RWPE2 (cell line): ENCODE measurements at regions not wholly inside any gene's neighbourhood (a gene's known extent, or its start where the extent isn't known, plus 50 kb on each side); places are given as distances from the start of the nearest gene placed in this dataset.

Experiments
- ATAC-seq: fragments of 200-7000 bp; cut with Tn5 transposase; 3 replicates; pipeline ENCODE4 v1.9.1; 2021; ENCODE audit warnings: low read depth
- DNase-seq: peaks from one replicate; pipeline ENCODE4 v3.0.0-alpha.2; 2020; ENCODE audit warnings: low spot score
- H3K27ac ChIP-seq: fragments of 450-650 bp; 2 replicates; pipeline ENCODE4 v1.5.1; 2017; ENCODE audit warnings: mild to moderate bottlenecking; ENCODE audit not compliant: poor library complexity, severe bottlenecking
- H3K27me3 ChIP-seq: fragments of 250-450 bp; sonication (Bioruptor Pico); 2 replicates; pipeline ENCODE4 v1.5.1; 2021; ENCODE audit warnings: mild to moderate bottlenecking, moderate library complexity; ENCODE audit not compliant: insufficient read depth, poor library complexity, severe bottlenecking
- H3K36me3 ChIP-seq: fragments of 250-450 bp; sonication (Bioruptor Pico); 2 replicates; pipeline ENCODE4 v1.5.1; 2020; ENCODE audit warnings: low read depth, mild to moderate bottlenecking, moderate library complexity
- H3K4me1 ChIP-seq: fragments of 250-450 bp; sonication (Bioruptor Pico); 2 replicates; pipeline ENCODE4 v1.5.1; 2021; ENCODE audit warnings: mild to moderate bottlenecking, moderate library complexity; ENCODE audit not compliant: insufficient read depth, poor library complexity, severe bottlenecking
- H3K4me3 ChIP-seq: fragments of 250-450 bp; sonication (Bioruptor Pico); 2 replicates; pipeline ENCODE4 v1.5.1; 2021; ENCODE audit warnings: mild to moderate bottlenecking, moderate library complexity; ENCODE audit not compliant: severe bottlenecking
- H3K9me3 ChIP-seq: fragments of 250-450 bp; sonication (Bioruptor Pico); 2 replicates; pipeline ENCODE4 v1.5.1; 2021; ENCODE audit warnings: mild to moderate bottlenecking, moderate library complexity; ENCODE audit not compliant: severe bottlenecking
- TF ChIP-seq, protein P1 (sequence below): fragments of 450-650 bp; IDR thresholded peaks from one replicate; pipeline ENCODE4 v1.5.1; 2017; ENCODE audit warnings: mild to moderate bottlenecking, moderate library complexity; ENCODE audit not compliant: poor library complexity, severe bottlenecking

DNA sequence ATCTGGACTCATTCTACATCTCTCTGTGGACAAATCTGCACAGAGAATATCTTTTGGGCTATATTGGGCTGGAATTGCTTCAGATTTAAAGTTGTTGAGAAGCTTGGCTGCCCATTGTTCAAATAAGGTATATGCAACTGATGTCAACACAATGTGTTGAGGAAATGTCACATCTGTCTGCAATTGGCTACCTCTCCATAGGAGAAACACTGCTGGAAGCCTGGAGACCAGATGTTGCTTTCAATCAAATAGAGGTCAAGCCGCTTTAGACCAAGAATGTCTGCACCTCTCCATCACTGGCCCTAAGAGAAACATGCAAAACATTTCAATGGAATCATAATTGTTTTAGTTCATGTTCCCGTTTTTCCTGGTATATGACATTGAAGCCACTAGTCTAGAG, 720.2 kb downstream of the SLC4A3 start:
- TF ChIP-seq, protein P1, sequence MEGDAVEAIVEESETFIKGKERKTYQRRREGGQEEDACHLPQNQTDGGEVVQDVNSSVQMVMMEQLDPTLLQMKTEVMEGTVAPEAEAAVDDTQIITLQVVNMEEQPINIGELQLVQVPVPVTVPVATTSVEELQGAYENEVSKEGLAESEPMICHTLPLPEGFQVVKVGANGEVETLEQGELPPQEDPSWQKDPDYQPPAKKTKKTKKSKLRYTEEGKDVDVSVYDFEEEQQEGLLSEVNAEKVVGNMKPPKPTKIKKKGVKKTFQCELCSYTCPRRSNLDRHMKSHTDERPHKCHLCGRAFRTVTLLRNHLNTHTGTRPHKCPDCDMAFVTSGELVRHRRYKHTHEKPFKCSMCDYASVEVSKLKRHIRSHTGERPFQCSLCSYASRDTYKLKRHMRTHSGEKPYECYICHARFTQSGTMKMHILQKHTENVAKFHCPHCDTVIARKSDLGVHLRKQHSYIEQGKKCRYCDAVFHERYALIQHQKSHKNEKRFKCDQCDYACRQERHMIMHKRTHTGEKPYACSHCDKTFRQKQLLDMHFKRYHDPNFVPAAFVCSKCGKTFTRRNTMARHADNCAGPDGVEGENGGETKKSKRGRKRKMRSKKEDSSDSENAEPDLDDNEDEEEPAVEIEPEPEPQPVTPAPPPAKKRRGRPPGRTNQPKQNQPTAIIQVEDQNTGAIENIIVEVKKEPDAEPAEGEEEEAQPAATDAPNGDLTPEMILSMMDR: no peak
- no peaks in the 10 kb centered on the region for H3K36me3 ChIP-seq
- DNase-seq (no peak), ATAC-seq (no peak)
- H3K9me3 ChIP-seq: no peaks in the 10 kb centered on the region
- H3K27ac ChIP-seq: no peak overlapping the region
- no peak overlapping the region for H3K4me3 ChIP-seq
- H3K4me1 ChIP-seq: no peaks in the 10 kb centered on the region
- H3K27me3 ChIP-seq: no peaks in the 10 kb centered on the region

DNA sequence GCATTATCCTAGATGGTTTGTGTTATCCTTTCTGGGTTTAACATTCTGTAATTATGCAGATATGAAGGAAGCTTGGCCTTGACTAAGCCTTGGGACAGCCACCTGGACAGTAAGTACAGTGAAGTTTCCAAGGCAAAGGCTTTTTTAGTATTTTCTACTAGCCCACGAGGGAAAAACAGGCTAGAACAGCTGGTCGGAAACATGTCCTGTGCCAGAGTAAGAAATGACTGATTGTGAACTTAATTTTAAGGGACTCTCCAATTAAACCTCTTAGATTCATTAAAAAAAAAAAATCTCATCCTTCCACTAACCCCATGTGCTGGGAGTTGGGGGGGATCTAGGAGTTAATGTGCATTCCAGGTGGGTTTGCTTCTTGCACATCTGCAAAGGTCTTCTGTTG, 720.8 kb downstream of the SLC4A3 start:
- TF ChIP-seq, protein P1: no peak
- ATAC-seq (no peak), DNase-seq (no peak)
- Histone ChIP-seq H3K4me1 (no peaks in the 10 kb centered on the region), H3K36me3 (no peaks in the 10 kb centered on the region), H3K27ac (no peak overlapping the region), H3K27me3 (no peaks in the 10 kb centered on the region), H3K9me3 (no peaks in the 10 kb centered on the region), H3K4me3 (no peak overlapping the region)

DNA sequence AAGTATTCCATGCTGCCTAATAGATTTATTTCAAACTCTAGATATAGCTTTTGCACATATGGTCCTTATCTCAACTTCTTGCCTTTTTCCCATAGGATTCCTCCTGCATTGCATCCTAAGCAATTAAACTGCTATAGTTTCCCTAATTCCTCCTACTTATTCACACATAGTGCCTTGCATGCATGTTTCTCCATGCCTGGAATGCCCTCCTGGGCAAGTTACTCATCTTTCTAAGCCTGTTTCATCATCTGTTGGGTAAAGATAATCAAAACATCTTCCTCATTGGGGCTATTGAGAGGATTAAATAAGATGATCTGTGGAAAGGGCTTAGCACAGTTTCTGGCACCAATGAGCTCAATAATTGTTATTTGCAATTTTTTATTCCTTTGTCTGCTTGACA, 726.5 kb downstream of the SLC4A3 start:
- no peaks in the 10 kb centered on the region for H3K36me3 ChIP-seq
- DNase-seq (no peak), ATAC-seq (peak; percentile 79)
- H3K4me3 ChIP-seq: no peak overlapping the region
- H3K9me3 ChIP-seq: no peaks in the 10 kb centered on the region
- no peaks in the 10 kb centered on the region for H3K27me3 ChIP-seq
- TF ChIP-seq, protein P1: no peak
- H3K4me1 ChIP-seq: peaks cover 20% of the 10 kb centered on the region
- no peak overlapping the region for H3K27ac ChIP-seq

DNA sequence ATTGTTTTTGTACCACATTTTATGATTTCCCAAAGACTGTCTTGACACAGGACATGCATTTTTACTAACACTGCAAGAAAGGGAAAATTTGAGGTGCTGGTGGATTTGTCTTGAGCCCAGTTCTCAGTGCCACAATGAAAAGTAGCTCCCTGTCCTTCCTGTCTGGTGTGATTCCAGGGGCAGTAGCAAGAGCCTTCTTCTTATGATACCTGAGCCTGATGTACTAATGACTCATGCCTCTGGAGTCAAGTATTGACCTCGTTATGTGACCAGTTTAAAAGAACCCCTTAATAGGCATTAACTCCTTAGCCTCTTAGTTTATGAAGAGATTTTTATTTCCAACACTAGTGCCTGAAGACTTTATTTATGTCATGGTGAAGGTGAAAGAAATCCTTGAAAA, 728.6 kb downstream of the SLC4A3 start:
- no peak overlapping the region for H3K4me3 ChIP-seq
- peaks cover 20% of the 10 kb centered on the region for H3K4me1 ChIP-seq
- TF ChIP-seq, protein P1: no peak
- H3K36me3 ChIP-seq: no peaks in the 10 kb centered on the region
- ATAC-seq (peak; percentile 55; the same call in 1 of the 3 replicates), DNase-seq (no peak)
- no peak overlapping the region for H3K27ac ChIP-seq
- no peaks in the 10 kb centered on the region for H3K9me3 ChIP-seq
- no peaks in the 10 kb centered on the region for H3K27me3 ChIP-seq

DNA sequence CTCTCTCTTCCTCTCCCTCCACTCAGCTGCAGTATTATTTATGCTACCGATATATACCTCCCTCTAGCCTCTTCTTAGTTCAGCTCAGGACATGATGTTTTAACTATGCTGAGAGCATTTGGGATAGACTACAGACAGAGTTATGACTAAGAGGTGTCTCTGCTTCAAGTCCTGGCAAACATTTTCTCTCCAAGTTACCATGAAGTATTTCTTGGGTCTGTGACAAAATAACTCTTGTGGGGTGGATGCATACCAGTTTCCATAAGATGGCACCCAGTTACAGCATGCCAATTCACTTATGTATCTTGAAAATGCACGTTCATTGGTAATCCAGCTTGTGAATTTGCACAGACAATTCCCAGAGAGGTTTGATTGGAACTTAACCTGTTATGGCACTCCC, 737.6 kb downstream of the SLC4A3 start:
- no peak overlapping the region for H3K4me3 ChIP-seq
- H3K27ac ChIP-seq: peak overlapping the region; percentile 30
- no peaks in the 10 kb centered on the region; the same call in 1 of the 2 replicates for H3K36me3 ChIP-seq
- no peaks in the 10 kb centered on the region for H3K9me3 ChIP-seq
- H3K4me1 ChIP-seq: peaks cover 7% of the 10 kb centered on the region
- DNase-seq: no peak
- no peaks in the 10 kb centered on the region for H3K27me3 ChIP-seq
- ATAC-seq: peak; percentile 72
- TF ChIP-seq, protein P1: no peak
